ENCODE measurements at regions not wholly inside any gene's neighbourhood (a gene's known extent, or its start where the extent isn't known, plus 50 kb on each side); places are given as distances from the start of the nearest gene placed in this dataset.

GRCh38 chr5:3948838-3949237, 353.2 kb downstream of the IRX1 start:
- no peak for DNase-seq (ENCODE audit: low read depth in 2 of 2)

GRCh38 chr5:3954199-3954598, 358.6 kb downstream of the IRX1 start:
- no peak for DNase-seq (ENCODE audit: low read depth in 2 of 2)

- DNase-seq (ENCODE audit: low read depth in 2 of 2) = no peak
Observed at GRCh38 chr5:3954633-3955032, 359.0 kb downstream of the IRX1 start.

GRCh38 chr5:3957658-3958057, 362.0 kb downstream of the IRX1 start:
- DNase-seq (ENCODE audit: low read depth in 2 of 2) = no peak

- DNase-seq (ENCODE audit: low read depth in 2 of 2) = no peak
Observed at GRCh38 chr5:3958389-3958788, 362.8 kb downstream of the IRX1 start.

GRCh38 chr5:3962113-3962512, 366.5 kb downstream of the IRX1 start:
- no peak for DNase-seq (ENCODE audit: low read depth in 2 of 2)

- DNase-seq (ENCODE audit: low read depth in 2 of 2) = no peak
Observed at GRCh38 chr5:3963652-3964051, 368.0 kb downstream of the IRX1 start.

GRCh38 chr5:3980156-3980555, 384.5 kb downstream of the IRX1 start:
- no peak for DNase-seq (ENCODE audit: low read depth in 2 of 2)

GRCh38 chr5:3987867-3988266, 392.2 kb downstream of the IRX1 start:
- no peak for DNase-seq (ENCODE audit: low read depth in 2 of 2)

- no peak for DNase-seq (ENCODE audit: low read depth in 2 of 2)
Observed at GRCh38 chr5:3993856-3994473, 398.3 kb downstream of the IRX1 start.

GRCh38 chr5:3994628-3995027, 399.0 kb downstream of the IRX1 start:
- no peak for DNase-seq (ENCODE audit: low read depth in 2 of 2)

- no peak for DNase-seq (ENCODE audit: low read depth in 2 of 2)
Observed at GRCh38 chr5:3995954-3996619, 400.5 kb downstream of the IRX1 start.

- no peak for DNase-seq (ENCODE audit: low read depth in 2 of 2)
Observed at GRCh38 chr5:3996707-3997336, 401.2 kb downstream of the IRX1 start.

- no peak for DNase-seq (ENCODE audit: low read depth in 2 of 2)
Observed at GRCh38 chr5:3997670-3998069, 402.0 kb downstream of the IRX1 start.

- no peak for DNase-seq (ENCODE audit: low read depth in 2 of 2)
Observed at GRCh38 chr5:3999929-4000328, 404.3 kb downstream of the IRX1 start.

GRCh38 chr5:4001004-4001403, 405.4 kb downstream of the IRX1 start:
- DNase-seq (ENCODE audit: low read depth in 2 of 2) = no peak

- no peak for DNase-seq (ENCODE audit: low read depth in 2 of 2)
Observed at GRCh38 chr5:4001758-4002533, 406.3 kb downstream of the IRX1 start.

GRCh38 chr5:4005335-4005734, 409.7 kb downstream of the IRX1 start:
- no peak for DNase-seq (ENCODE audit: low read depth in 2 of 2)

- DNase-seq (ENCODE audit: low read depth in 2 of 2) = no peak
Observed at GRCh38 chr5:4007001-4007400, 411.4 kb downstream of the IRX1 start.

- DNase-seq (ENCODE audit: low read depth in 2 of 2) = no peak
Observed at GRCh38 chr5:4011943-4012342, 416.3 kb downstream of the IRX1 start.

GRCh38 chr5:4013106-4013898, 417.7 kb downstream of the IRX1 start:
- DNase-seq (ENCODE audit: low read depth in 2 of 2) = no peak

- DNase-seq (ENCODE audit: low read depth in 2 of 2) = no peak
Observed at GRCh38 chr5:4015709-4016108, 420.1 kb downstream of the IRX1 start.

Data from stimulated activated CD4-positive, alpha-beta T cell treated with anti-CD3 and anti-CD28 coated beads, Interleukin-1b, Interleukin-23, amount 100 ng/mL, for 1 hour (primary cell).